IMR-90 (cell line): ENCODE measurements at regions not wholly inside any gene's neighbourhood (a gene's known extent, or its start where the extent isn't known, plus 50 kb on each side); places are given as distances from the start of the nearest gene placed in this dataset.

Experiments used
- ATAC-seq: fragments of 200-7000 bp; cut with Tn5 transposase; 2 replicates; pipeline ENCODE4 v1.9.1; 2020; ENCODE audit warnings: low read depth, mild to moderate bottlenecking, moderate library complexity
- BruUV-seq: library from RNA; stranded (reverse); fragments of 400-500 nt; replicated peaks from 2 replicates; lab custom pipeline; 2021; lab: Mats Ljungman, UMichigan
- CTCF ChIA-PET: fragments of 300-600 bp; formaldehyde crosslinking; extraction: SDS; loops from one replicate; lab custom pipeline; 2021; ENCODE audit warnings: antibody characterized with exemption; lab: Yijun Ruan, JAX
- POLR2A ChIA-PET: fragments of 300-600 bp; sonication (Branson Sonifier 250); formaldehyde crosslinking; loops from one replicate; lab custom pipeline; 2022; ENCODE audit warnings: antibody characterized with exemption; ENCODE audit not compliant: unreplicated experiment; lab: Charles Lee
- DNase-seq: peaks from one replicate; pipeline ENCODE4 v3.0.0; 2013
- H2AFZ ChIP-seq: replicated peaks from 2 replicates; pipeline ENCODE3; 2013; ENCODE audit warnings: low read length, mild to moderate bottlenecking; ENCODE audit not compliant: poor library complexity
- H2AK5ac ChIP-seq: 2 replicates; pipeline ENCODE4 v1.6.1; 2013; ENCODE audit warnings: low read depth, low read length, inconsistent platforms
- H2AK9ac ChIP-seq: replicated peaks from 2 replicates; pipeline ENCODE3; 2013; ENCODE audit warnings: mild to moderate bottlenecking, low read depth, low read length, moderate library complexity; ENCODE audit not compliant: poor library complexity
- H2BK120ac ChIP-seq: 2 replicates; pipeline ENCODE4 v1.6.1; 2013; ENCODE audit warnings: low read depth, low read length, inconsistent platforms
- H2BK15ac ChIP-seq: 3 replicates; pipeline ENCODE4 v1.6.1; 2013; ENCODE audit warnings: low read depth, low read length, inconsistent platforms
- H2BK20ac ChIP-seq: 2 replicates; pipeline ENCODE4 v1.6.1; 2013; ENCODE audit warnings: low read depth, mild to moderate bottlenecking, inconsistent platforms, low read length, moderate library complexity
- H2BK5ac ChIP-seq: 2 replicates; pipeline ENCODE4 v1.6.1; 2013; ENCODE audit warnings: mild to moderate bottlenecking, low read depth, low read length, inconsistent platforms; ENCODE audit not compliant: poor library complexity, severe bottlenecking
- H3K14ac ChIP-seq: replicated peaks from 2 replicates; pipeline ENCODE4 v1.6.1; 2013; ENCODE audit warnings: low read depth, low read length, inconsistent platforms
- H3K18ac ChIP-seq: 2 replicates; pipeline ENCODE4 v1.6.1; 2013; ENCODE audit warnings: low read depth, low read length, control low read depth
- H3K23ac ChIP-seq: 2 replicates; pipeline ENCODE4 v1.6.1; 2013; ENCODE audit warnings: low read depth, low read length, inconsistent platforms
- H3K27ac ChIP-seq: 2 replicates; pipeline ENCODE4 v1.5.1; 2013; ENCODE audit warnings: mild to moderate bottlenecking, control low read depth, low read length; ENCODE audit not compliant: insufficient read depth
- H3K27me3 ChIP-seq: 2 replicates; pipeline ENCODE4 v1.6.1; 2013; ENCODE audit warnings: low read length; ENCODE audit not compliant: control insufficient read depth, insufficient read depth
- H3K36me3 ChIP-seq: 2 replicates; pipeline ENCODE4 v1.6.1; 2013; ENCODE audit warnings: low read length, mixed read lengths; ENCODE audit not compliant: control insufficient read depth, insufficient read depth
- H3K4ac ChIP-seq: 2 replicates; pipeline ENCODE4 v1.6.1; 2013; ENCODE audit warnings: low read depth, low read length, inconsistent platforms
- H3K4me1 ChIP-seq: 2 replicates; pipeline ENCODE4 v1.6.1; 2013; ENCODE audit warnings: low read length, mixed read lengths; ENCODE audit not compliant: control insufficient read depth, insufficient read depth
- H3K4me2 ChIP-seq: 2 replicates; pipeline ENCODE4 v1.6.1; 2013; ENCODE audit warnings: low read depth, mild to moderate bottlenecking, control low read depth, low read length, moderate library complexity
- H3K4me3 ChIP-seq: 2 replicates; pipeline ENCODE4 v1.5.1; 2013; ENCODE audit warnings: low read depth, mild to moderate bottlenecking, control low read depth, low read length, moderate library complexity; ENCODE audit not compliant: insufficient read depth
- H3K56ac ChIP-seq: 2 replicates; pipeline ENCODE4 v1.6.1; 2013; ENCODE audit warnings: low read length, inconsistent platforms; ENCODE audit not compliant: insufficient read depth; ENCODE audit errors: extremely low read depth
- H3K79me1 ChIP-seq, 2 experiments: 2 replicates each; pipeline ENCODE4 v1.6.1; 2013; ENCODE audit warnings: low read length in 2 of 2, inconsistent platforms in 1 of 2, low read depth in 1 of 2
- H3K9ac ChIP-seq: 2 replicates; pipeline ENCODE4 v1.6.1; 2013; ENCODE audit warnings: low read depth, low read length, control low read depth
- H3K9me1 ChIP-seq: 2 replicates; pipeline ENCODE4 v1.6.1; 2013; ENCODE audit warnings: low read length, inconsistent platforms; ENCODE audit not compliant: insufficient read depth
- H3K9me3 ChIP-seq: 2 replicates; pipeline ENCODE4 v1.6.1; 2013; ENCODE audit warnings: low read length; ENCODE audit not compliant: control insufficient read depth, insufficient read depth
- H4K20me1 ChIP-seq: 2 replicates; pipeline ENCODE4 v1.6.1; 2013; ENCODE audit warnings: low read length, inconsistent platforms; ENCODE audit not compliant: insufficient read depth
- H4K5ac ChIP-seq: 2 replicates; pipeline ENCODE4 v1.6.1; 2013; ENCODE audit warnings: mild to moderate bottlenecking, low read depth, low read length, control low read depth
- H4K8ac ChIP-seq, 2 experiments: 2 replicates each; pipeline ENCODE4 v1.6.1; 2013; ENCODE audit warnings: low read depth in 2 of 2, low read length in 2 of 2, control low read depth in 1 of 2, inconsistent platforms in 1 of 2
- H4K91ac ChIP-seq: 2 replicates; pipeline ENCODE4 v1.6.1; 2013; ENCODE audit warnings: low read depth, low read length, inconsistent platforms; ENCODE audit not compliant: insufficient read depth
- CEBPB ChIP-seq: IDR thresholded peaks from 2 replicates; pipeline ENCODE4 v1.6.1; 2012; ENCODE audit warnings: low read depth, low read length, improper control_type of control experiment
- RCOR1 ChIP-seq: IDR thresholded peaks from 2 replicates; pipeline ENCODE4 v1.6.1; 2012; ENCODE audit warnings: mild to moderate bottlenecking, low read length, improper control_type of control experiment; ENCODE audit not compliant: insufficient replicate concordance
- WGBS, 2 experiments: methylation state at CpG; one replicate each; pipeline versions ENCODE4 v1.1.5 to v1.1.7; 2013; ENCODE audit warnings: missing lambda C conversion rate in 2 of 2; ENCODE audit not compliant: insufficient read length in 1 of 2; ENCODE audit errors: extremely low coverage in 2 of 2; 5-methylcytosine and 5-hydroxymethylcytosine counted together
- dilution Hi-C: fragments of 300-500 bp; cut with HindIII; formaldehyde crosslinking; loops from one replicate; pipeline ENCODE4 v1.14.3; 2018; ENCODE audit warnings: low sequenced_read_pairs; ENCODE audit not compliant: unreplicated experiment
- in situ Hi-C: fragments of 300-500 bp; cut with MboI; formaldehyde crosslinking; loops from 3 replicates; pipeline ENCODE4 v1.14.3; 2019; ENCODE audit warnings: low sequenced_read_pairs, inconsistent platforms, mixed read lengths
- intact Hi-C: fragments of 100-400 bp; cut with micrococcal nuclease; formaldehyde crosslinking; loops from 2 replicates; pipeline ENCODE4 v1.10.0; 2022

DNA sequence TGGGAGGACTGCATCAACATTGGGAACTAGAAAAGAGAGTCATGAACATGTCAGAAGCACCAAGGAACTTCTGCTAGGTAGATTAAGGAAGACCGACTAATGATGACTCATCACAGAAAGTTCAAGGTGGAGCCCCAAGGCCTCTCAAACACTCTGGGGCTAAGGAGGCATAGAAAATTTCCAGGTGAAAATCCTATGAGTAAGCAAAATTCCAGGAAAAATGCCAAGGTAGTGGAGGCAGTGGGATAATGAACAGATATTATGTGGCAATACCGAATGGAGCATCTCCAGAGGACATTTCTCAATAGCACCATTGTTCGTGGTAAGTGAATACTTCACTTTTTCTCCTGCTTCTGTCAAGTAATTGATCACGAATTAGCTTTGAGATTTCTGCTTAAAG is 336.5 kb downstream of the MZT1 start:
- H2AFZ ChIP-seq: no peak overlapping the region
- CTCF ChIA-PET: no interaction called here
- no peak overlapping the region for H3K4me3 ChIP-seq
- H4K20me1 ChIP-seq: no peaks in the 10 kb centered on the region
- no peaks in the 10 kb centered on the region for H3K9me1 ChIP-seq
- no peaks in the 10 kb centered on the region for H3K36me3 ChIP-seq
- H3K4me2 ChIP-seq: no peak overlapping the region
- no peak overlapping the region for H2AK9ac ChIP-seq
- H3K56ac ChIP-seq: no peak overlapping the region
- H3K4me1 ChIP-seq: no peaks in the 10 kb centered on the region
- ATAC-seq (no peak), DNase-seq (no peak)
- WGBS, 2 experiments: 100% methylated on average over 1 of the region's 4 CpGs; no CpG with 5 or more reads in 1 of the 2 experiments
- no peak overlapping the region for H4K8ac ChIP-seq
- H3K27ac ChIP-seq: no peak overlapping the region
- H4K5ac ChIP-seq: no peak overlapping the region
- H2BK15ac ChIP-seq: no peak overlapping the region
- H4K91ac ChIP-seq: no peak overlapping the region
- dilution Hi-C loops: no loop called here
- no peak overlapping the region for H3K14ac ChIP-seq
- BruUV-seq: no TSS peak
- in situ Hi-C loops: no loop called here
- no peak overlapping the region for H2BK5ac ChIP-seq
- no peaks in the 10 kb centered on the region for H3K79me1 ChIP-seq
- H2BK120ac ChIP-seq: no peak overlapping the region
- no peak overlapping the region for H3K4ac ChIP-seq
- H3K27me3 ChIP-seq: no peaks in the 10 kb centered on the region
- no peaks in the 10 kb centered on the region for H3K9me3 ChIP-seq
- H2AK5ac ChIP-seq: no peak overlapping the region
- H2BK20ac ChIP-seq: no peak overlapping the region
- POLR2A ChIA-PET: no interaction called here
- no peak overlapping the region for H3K18ac ChIP-seq
- intact Hi-C loops: no loop called here
- no peak overlapping the region for H3K23ac ChIP-seq
- H3K9ac ChIP-seq: no peak overlapping the region
- TF ChIP-seq RCOR1 (no peak), CEBPB (0 out of 2 replicates have a peak, but pooled peaks have one; percentile 1)
